ENCODE measurements at regions not wholly inside any gene's neighbourhood (a gene's known extent, or its start where the extent isn't known, plus 50 kb on each side); places are given as distances from the start of the nearest gene placed in this dataset.

GRCh38 chr2:241924069-241924908 lies 54.8 kb downstream of the RTP5 start:
- no peak for DNase-seq

- no peak for DNase-seq
Observed at GRCh38 chr2:241924909-241925250, 55.4 kb downstream of the RTP5 start.

GRCh38 chr2:241925277-241925676 lies 55.7 kb downstream of the RTP5 start:
- no peak for DNase-seq

GRCh38 chr2:241925821-241926441 lies 56.4 kb downstream of the RTP5 start:
- DNase-seq, result no peak

DNA sequence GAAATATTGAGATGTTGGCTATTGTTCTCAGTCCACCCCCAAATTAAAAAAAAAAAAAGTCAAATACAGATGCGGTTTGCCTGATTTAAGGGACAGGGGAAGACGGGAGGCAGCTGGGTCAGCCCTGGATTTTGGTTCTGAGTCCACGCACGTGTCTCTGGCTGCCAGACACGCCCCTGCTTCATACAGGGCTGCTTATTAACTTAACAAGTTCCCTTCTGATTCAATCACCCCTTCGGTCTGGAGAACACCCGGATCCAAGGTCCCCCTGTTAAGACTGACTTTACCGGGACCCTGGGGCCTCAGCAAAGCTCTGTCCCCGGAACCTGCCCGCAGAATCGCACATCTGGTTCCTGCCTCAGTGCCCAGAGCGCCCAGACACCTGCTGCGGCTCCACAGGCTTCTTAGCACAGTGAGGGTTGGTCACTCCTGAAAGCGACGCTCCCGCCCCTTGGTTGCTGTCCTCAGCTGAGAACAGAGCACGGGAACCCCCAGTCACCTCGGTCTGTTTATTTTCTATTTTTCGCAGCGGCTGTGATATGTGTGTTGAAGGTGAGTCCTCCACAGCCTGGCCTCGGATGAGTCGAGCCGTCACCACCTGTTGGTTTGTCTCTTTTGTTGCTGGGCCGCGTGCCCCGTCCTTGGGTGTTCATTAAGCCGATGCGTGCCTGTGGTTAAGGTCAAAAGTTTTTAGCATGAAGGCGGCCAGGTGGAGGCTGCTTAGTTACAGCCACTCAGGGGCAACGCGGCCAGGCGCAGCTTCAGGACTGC lies 57.2 kb downstream of the RTP5 start:
- DNase-seq, result no peak

DNA sequence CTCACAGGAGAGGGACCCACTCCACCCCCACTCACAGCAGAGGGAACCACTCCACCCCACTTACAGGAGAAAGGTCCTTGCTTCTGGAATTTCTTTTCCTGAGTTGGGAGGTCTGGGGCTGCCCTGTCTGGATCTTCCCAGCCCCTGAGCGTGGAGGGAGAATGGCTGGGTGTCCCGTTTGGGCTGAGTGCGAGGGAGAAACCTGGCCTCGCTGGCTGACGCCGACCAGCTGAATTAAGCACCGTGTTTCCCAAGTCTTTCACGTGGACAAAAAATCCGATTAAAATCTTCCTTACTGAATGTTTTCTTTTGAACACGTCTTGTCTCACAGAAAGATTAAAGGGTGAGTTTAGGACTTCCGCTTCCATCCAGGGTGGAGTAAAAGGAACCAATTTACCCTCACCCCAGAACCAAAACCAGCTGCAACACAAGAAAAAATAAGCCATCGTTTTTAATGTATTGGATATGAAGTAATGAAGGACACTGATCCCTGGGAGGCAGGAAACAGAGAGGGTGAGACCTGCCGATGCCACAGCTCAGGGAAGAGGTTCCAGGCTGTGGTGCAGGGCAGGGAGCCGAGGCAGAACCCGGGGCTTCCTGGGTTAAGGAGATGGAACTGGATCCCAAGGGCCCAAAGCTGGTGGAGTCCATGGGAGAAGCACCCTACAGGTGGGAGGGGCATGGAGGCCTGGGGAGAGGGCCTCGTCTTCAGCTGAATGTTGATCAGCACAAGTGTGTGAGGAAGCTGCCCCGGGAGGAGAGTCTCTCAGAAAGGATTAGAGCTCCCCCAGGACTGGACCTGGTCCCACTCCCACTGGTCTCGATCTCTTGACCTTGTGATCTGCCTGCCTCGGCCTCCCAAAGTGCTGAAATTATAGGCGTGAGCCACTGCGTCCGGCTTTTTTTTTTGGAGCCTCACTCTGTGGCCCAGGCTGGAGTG lies 60.3 kb downstream of the RTP5 start:
- DNase-seq, result no peak

DNA sequence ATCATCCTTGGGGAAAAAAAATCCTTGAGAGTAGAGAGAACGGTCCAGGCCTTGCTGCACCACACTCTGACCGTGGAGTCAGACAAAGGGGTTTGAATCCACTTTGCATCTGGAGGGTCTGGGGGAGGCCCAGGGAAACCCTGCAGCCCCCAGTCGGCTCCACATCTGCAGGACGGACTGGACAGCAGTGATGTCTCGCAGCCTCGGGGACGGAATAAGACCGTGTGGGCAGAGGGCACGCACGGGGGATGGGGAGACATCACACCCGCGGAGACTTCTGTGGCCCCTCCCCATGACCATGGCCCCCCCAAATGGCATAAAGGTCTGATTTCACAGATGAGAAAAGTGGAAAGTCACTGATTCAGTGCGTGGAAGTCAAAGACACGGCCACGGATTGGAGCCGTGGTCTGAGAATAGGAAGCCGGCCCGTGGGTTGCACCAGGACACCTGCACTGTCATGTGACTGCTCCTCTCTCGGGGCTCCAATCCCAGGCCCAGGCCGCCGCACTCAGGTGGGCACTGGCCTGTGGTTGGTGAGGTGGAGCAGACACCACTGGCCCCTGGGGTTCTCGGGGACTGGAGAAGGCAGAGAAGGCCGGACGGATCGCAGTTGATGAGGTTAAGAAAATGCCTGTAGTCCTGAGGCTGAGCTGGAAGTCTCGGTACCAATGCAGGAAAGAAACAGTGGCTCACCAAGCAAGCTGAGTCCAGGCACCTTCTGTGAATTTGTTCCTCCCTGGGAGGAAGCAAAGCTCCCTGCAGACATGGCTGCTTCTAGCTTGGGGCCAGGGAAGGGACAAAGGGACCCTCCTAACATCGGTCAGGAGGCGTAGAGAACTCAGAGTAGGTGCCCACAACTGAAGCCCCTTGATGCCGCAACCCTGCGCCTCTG lies 61.8 kb downstream of the RTP5 start:
- DNase-seq, result no peak

GRCh38 chr2:241931976-241932898 lies 62.7 kb downstream of the RTP5 start:
- DNase-seq, result no peak

DNA sequence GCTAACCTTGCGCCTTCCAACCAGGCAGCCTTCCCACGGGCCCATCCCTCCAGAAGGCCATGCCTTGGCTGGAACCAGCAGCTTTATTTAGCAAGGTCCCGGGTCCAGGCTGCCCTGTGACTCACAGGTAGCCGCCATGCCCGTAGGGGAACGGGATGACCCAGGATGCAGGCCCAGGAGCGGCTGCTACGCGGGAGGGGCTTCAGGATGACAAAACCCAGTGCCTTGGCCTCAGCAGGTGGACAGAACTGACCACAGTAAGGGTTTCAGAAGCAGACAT lies 63.3 kb downstream of the RTP5 start:
- DNase-seq, result no peak

- no peak for DNase-seq
Observed at GRCh38 chr2:241933179-241933911, 63.8 kb downstream of the RTP5 start.

- no peak for DNase-seq
Observed at GRCh38 chr2:241935314-241935713, 65.8 kb downstream of the RTP5 start.

GRCh38 chr2:241935774-241936173 lies 66.2 kb downstream of the RTP5 start:
- DNase-seq, result no peak

- no peak for DNase-seq
Observed at GRCh38 chr2:241936457-241937133, 67.1 kb downstream of the RTP5 start.

GRCh38 chr2:241937297-241937696 lies 67.8 kb downstream of the RTP5 start:
- no peak for DNase-seq

DNA sequence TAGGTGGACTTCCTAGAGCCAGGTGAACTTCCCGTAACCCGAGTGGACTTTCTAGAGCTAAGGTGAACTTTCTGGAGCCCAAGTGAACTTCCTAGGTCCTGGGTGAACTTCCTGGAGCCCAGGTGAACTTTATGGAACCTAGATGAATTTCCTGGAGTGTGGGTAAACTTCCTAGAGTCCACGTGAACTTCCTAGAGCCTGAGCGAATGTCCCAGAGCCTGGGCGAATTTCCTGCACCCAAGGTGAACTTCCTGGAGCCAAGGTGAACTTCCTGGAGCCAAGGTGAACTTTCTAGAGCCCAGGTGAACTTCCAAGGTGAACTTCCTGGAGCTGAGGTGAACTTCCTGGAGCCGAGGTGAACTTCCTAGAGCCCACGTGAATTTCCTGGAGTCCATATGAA lies 70.0 kb downstream of the RTP5 start:
- DNase-seq, result no peak

DNA sequence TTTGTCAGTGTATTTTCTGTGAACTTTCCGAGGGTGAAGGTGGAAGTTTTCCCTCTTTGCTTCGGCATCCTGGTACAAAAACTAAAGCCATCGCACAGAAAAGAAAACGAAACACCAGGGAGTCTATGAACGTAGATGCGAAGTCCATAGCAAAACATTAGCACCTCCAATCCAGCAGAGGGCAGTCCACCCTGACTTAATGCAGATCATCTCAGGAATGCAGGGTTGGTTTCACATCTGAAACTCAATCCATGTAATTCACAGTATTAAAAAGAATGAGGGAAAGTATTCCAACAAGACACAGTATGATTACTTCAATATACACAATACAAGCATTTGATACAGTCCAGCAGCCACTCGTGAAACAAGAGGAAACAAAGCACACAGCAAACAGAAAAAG lies 70.8 kb downstream of the RTP5 start:
- no peak for DNase-seq

- no peak for DNase-seq
Observed at GRCh38 chr2:241941691-241942301, 72.3 kb downstream of the RTP5 start.

DNA sequence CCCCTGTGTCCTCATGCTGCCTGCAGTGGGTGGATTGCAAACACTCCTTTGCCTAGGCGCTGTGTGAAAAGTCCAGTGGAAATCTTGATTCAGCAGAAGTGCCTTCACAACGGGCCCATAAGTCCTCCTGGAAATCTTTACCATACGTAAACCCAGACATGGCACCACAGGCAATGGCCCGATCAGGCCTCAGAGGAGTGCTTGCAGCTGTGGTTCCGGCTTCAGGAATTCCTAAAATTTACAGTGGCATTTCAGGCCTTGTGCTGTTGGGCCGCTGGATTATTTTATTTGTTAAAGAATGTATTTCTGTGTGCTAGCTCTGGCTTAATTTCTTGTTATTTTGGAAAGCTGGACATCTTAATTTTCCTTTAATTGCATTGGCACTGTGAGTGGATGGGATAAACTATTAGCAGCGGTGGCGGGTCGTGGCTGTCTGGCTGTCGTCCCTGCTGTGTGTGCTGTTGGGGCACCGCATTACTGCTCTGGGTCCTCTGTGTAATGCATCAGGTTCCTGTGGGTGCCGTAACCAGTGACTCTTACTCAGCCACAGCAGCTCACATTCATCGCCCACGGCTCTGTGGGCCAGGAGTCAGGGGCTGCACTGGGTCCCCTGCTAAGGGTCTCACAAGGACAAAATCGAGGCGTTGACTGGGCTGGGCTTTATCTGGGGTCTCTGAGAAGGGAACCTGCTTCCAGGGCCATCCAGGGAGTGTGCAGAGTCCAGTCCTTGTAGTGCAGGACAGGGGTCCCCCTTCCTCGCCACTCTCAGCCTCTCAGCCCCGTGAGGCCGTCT lies 73.1 kb downstream of the RTP5 start:
- no peak for DNase-seq

All from NCI-H1092 (cell line).